HepG2 (cell line): ENCODE measurements at regions not wholly inside any gene's neighbourhood (a gene's known extent, or its start where the extent isn't known, plus 50 kb on each side); places are given as distances from the start of the nearest gene placed in this dataset.

Source experiments
- NFIC ChIP-seq: IDR thresholded peaks from 2 replicates; pipeline ENCODE4 v1.6.1; 2012; ENCODE audit warnings: mild to moderate bottlenecking, low read length, inconsistent platforms
- RFX5 ChIP-seq: IDR thresholded peaks from 2 replicates; pipeline ENCODE4 v1.6.1; 2011; ENCODE audit warnings: low read depth, low read length, improper control_type of control experiment
- THYN1 ChIP-seq: sonication (generic); formaldehyde crosslinking; IDR thresholded peaks from 2 replicates; pipeline ENCODE4 v1.8.1; 2023; ENCODE audit warnings: low read depth, mild to moderate bottlenecking, moderate library complexity, missing genetic modification reagents, borderline replicate concordance
- USF2 ChIP-seq, 2 experiments: sonication (generic) in 1 of 2; formaldehyde crosslinking in 1 of 2; IDR thresholded peaks; 2 replicates each; pipeline versions ENCODE4 v1.5.1 to v1.6.1; 2011 to 2020; ENCODE audit warnings: borderline replicate concordance in 1 of 2, low read depth in 1 of 2, low read length in 1 of 2, mild to moderate bottlenecking in 1 of 2, missing genetic modification reagents in 1 of 2, moderate library complexity in 1 of 2
- ZNF274 ChIP-seq: sonication (generic); formaldehyde crosslinking; IDR thresholded peaks from 2 replicates; pipeline ENCODE4 v1.5.1; 2020; ENCODE audit warnings: mild to moderate bottlenecking, missing genetic modification reagents
- ZNF329 ChIP-seq: sonication (generic); formaldehyde crosslinking; IDR thresholded peaks from 2 replicates; pipeline ENCODE4 v1.9.0; 2021; ENCODE audit warnings: low read depth, mild to moderate bottlenecking, missing genetic modification reagents

GRCh38 chr2:7225848-7226247, 308.6 kb downstream of the RNF144A start:
- TF ChIP-seq ZNF274 (CRISPR knock-in tag) (no peak), RFX5 (no peak), ZNF329 (no peak), THYN1 (CRISPR knock-in tag) (no peak), NFIC (no peak), USF2 (IDR thresholded peaks at IDR 0.05; ENCODE audit: low read depth, low read length) (no peak), USF2 (CRISPR knock-in tag; IDR thresholded peaks at IDR 0.05; ENCODE audit: borderline replicate concordance) (no peak)
